A549 (cell line): ENCODE measurements at regions not wholly inside any gene's neighbourhood (a gene's known extent, or its start where the extent isn't known, plus 50 kb on each side); places are given as distances from the start of the nearest gene placed in this dataset.

Experiments
- ATAC-seq, 2 experiments: fragments of 200-7000 bp in 1 of 2; fragments of >200 bp in 1 of 2; cut with Nextera tagmentation in 1 of 2; cut with Tn5 transposase in 1 of 2; 3 replicates each; pipeline versions ENCODE4 v1.8.0 to v1.9.1; 2018 to 2020; ENCODE audit warnings: mild to moderate bottlenecking in 1 of 2, moderate library complexity in 1 of 2
- CTCF ChIA-PET: fragments of 300-600 bp; sonication (Branson Sonifier 250); formaldehyde crosslinking; extraction: SDS; loops from one replicate; lab custom pipeline; 2021; ENCODE audit warnings: antibody characterized with exemption, inconsistent platforms; lab: Yijun Ruan, JAX
- POLR2A ChIA-PET: fragments of 350-600 bp; formaldehyde crosslinking; extraction: SDS; loops from one replicate; lab custom pipeline; 2021; ENCODE audit warnings: antibody characterized with exemption, inconsistent platforms; lab: Yijun Ruan, JAX
- DNase-seq, 2 experiments: peaks; one replicate each; pipeline versions ENCODE4 v3.0.0 to v3.0.0-alpha.2; 2011 to 2016; ENCODE audit warnings: low read depth in 1 of 2, low spot score in 1 of 2
- FAIRE-seq: peaks from 2 replicates; lab custom pipeline; 2011; peaks lifted over from hg19 to GRCh38; lab: Jason Lieb, UNC
- H3K27ac ChIP-seq, 2 experiments: fragments of >200 bp; sonication (Bioruptor Twin); formaldehyde crosslinking; 3 replicates each; pipeline ENCODE4 v1.5.1; 2016 to 2017
- H3K4me1 ChIP-seq: fragments of >200 bp; sonication (Bioruptor Twin); formaldehyde crosslinking; 3 replicates; pipeline ENCODE4 v1.6.1; 2016
- H3K4me2 ChIP-seq: fragments of >200 bp; sonication (Bioruptor Twin); formaldehyde crosslinking; 3 replicates; pipeline ENCODE4 v1.6.1; 2016
- H3K4me3 ChIP-seq: fragments of >200 bp; sonication (Bioruptor Twin); formaldehyde crosslinking; 3 replicates; pipeline ENCODE4 v1.5.1; 2016
- H3K9me3 ChIP-seq: fragments of >200 bp; sonication (Bioruptor Twin); formaldehyde crosslinking; 3 replicates; pipeline ENCODE4 v1.6.1; 2016
- CBX8 ChIP-seq: fragments of 200-600 bp; sonication (generic); IDR thresholded peaks from 2 replicates; pipeline ENCODE4 v1.6.1; 2016
- CTCF ChIP-seq: fragments of >200 bp; sonication (Bioruptor Twin); formaldehyde crosslinking; IDR thresholded peaks from 3 replicates; pipeline ENCODE4 v1.5.1; 2016
- ELK1 ChIP-seq: fragments of 150-350 bp; IDR thresholded peaks from 2 replicates; pipeline ENCODE4 v1.6.1; 2014; ENCODE audit warnings: low read depth, mild to moderate bottlenecking, low read length
- HES2 ChIP-seq: fragments of >200 bp; sonication (Bioruptor Twin); formaldehyde crosslinking; IDR thresholded peaks from 2 replicates; pipeline ENCODE4 v1.6.1; 2016
- HEYL ChIP-seq: fragments of 250-450 bp; sonication (Bioruptor Pico); IDR thresholded peaks from 2 replicates; pipeline ENCODE4 v1.8.0; 2021; ENCODE audit warnings: mild to moderate bottlenecking, moderate library complexity
- HOXB13 ChIP-seq: fragments of 250-450 bp; sonication (Bioruptor Pico); IDR thresholded peaks from 2 replicates; pipeline ENCODE4 v1.5.0; 2020; ENCODE audit warnings: low read depth, mild to moderate bottlenecking, moderate library complexity
- KDM1A ChIP-seq: fragments of 200-600 bp; sonication (generic); IDR thresholded peaks from 2 replicates; pipeline ENCODE4 v1.6.1; 2016; ENCODE audit warnings: low read depth, mild to moderate bottlenecking
- MAZ ChIP-seq: fragments of 150-350 bp; IDR thresholded peaks from 2 replicates; pipeline ENCODE4 v1.6.1; 2014; ENCODE audit warnings: antibody characterized with exemption, low read depth, low read length, borderline replicate concordance
- SMC3 ChIP-seq: fragments of >200 bp; sonication (Bioruptor Twin); formaldehyde crosslinking; IDR thresholded peaks from 3 replicates; pipeline ENCODE4 v1.6.1; 2018; ENCODE audit warnings: inconsistent platforms
- SREBF2 ChIP-seq: fragments of 450-650 bp; IDR thresholded peaks from 2 replicates; pipeline ENCODE4 v1.6.1; 2014; ENCODE audit warnings: mild to moderate bottlenecking, moderate library complexity
- ZNF302 ChIP-seq: fragments of 250-450 bp; sonication (Bioruptor Pico); IDR thresholded peaks from 2 replicates; pipeline ENCODE4 v1.9.0; 2021; ENCODE audit warnings: inconsistent platforms, mild to moderate bottlenecking, moderate library complexity
- WGBS: methylation state at CpG from one replicate; pipeline ENCODE4 v1.1.6; 2017; ENCODE audit errors: missing lambda C conversion rate; 5-methylcytosine and 5-hydroxymethylcytosine counted together

- no peak for TF ChIP-seq ELK1
- peak; percentile 81 for TF ChIP-seq SMC3
- TF ChIP-seq CTCF = peak; percentile 58
Measured at GRCh38 chr13:34076943-34077703, 259.2 kb downstream of the RFC3 start (continued).

- Histone ChIP-seq H3K4me3 (no peak overlapping the region), H3K4me2 (no peak overlapping the region), H3K9me3 (peaks cover 5% of the 10 kb centered on the region; the same call in 1 of the 3 replicates), H3K27ac (peak overlapping the region; percentile 80 to 84; a peak in 5 of 6 replicates), H3K4me1 (peaks cover 10% of the 10 kb centered on the region)
- FAIRE-seq (no peak), ATAC-seq (no peak), DNase-seq (no peak)
- WGBS = 84% methylated on average over 2 of the region's 2 CpGs
- ChIA-PET CTCF (interaction anchor here (0.5 to 1.6 kb wide), 5 partner anchors 12 to 355 kb away, joined by 3 to 5 read pairs (median 3); no protein-coding TSS in a partner anchor), POLR2A (no interaction called here)
- TF ChIP-seq KDM1A (no peak), MAZ (no peak), HOXB13 (CRISPR knock-in tag) (no peak), SREBF2 (no peak)
Measured at GRCh38 chr13:34078334-34078999, 260.5 kb downstream of the RFC3 start.

- no peak for ATAC-seq
- POLR2A ChIA-PET = no interaction called here
- TF ChIP-seq CTCF (no peak), ELK1 (no peak), ZNF302 (no peak), HES2 (no peak), HEYL (CRISPR knock-in tag) (no peak), CBX8 (no peak)
Measured at GRCh38 chr13:34085204-34085603, 267.3 kb downstream of the RFC3 start.

More at GRCh38 chr13:34085204-34085603, 267.3 kb downstream of the RFC3 start:
- WGBS = 66% methylated on average over 2 of the region's 2 CpGs
- no peak overlapping the region for H3K4me3 ChIP-seq
- no peaks in the 10 kb centered on the region for H3K4me1 ChIP-seq
- DNase-seq = no peak
- H3K4me2 ChIP-seq = no peak overlapping the region
- FAIRE-seq = no peak
- CTCF ChIA-PET = no interaction called here
- H3K9me3 ChIP-seq = peaks cover 6% of the 10 kb centered on the region; the same call in 1 of the 3 replicates
- no peak overlapping the region for H3K27ac ChIP-seq
